KG1 (cell line): ENCODE measurements at regions not wholly inside any gene's neighbourhood (a gene's known extent, or its start where the extent isn't known, plus 50 kb on each side); places are given as distances from the start of the nearest gene placed in this dataset.

ENCODE experiments used
- DNase-seq: peaks from one replicate; lab custom pipeline; 2025; lab: John Stamatoyannopoulos, UW

- DNase-seq, result no peak
Observed at GRCh38 chr10:123409884-123410283, 255.7 kb downstream of the BUB3 start.

DNA sequence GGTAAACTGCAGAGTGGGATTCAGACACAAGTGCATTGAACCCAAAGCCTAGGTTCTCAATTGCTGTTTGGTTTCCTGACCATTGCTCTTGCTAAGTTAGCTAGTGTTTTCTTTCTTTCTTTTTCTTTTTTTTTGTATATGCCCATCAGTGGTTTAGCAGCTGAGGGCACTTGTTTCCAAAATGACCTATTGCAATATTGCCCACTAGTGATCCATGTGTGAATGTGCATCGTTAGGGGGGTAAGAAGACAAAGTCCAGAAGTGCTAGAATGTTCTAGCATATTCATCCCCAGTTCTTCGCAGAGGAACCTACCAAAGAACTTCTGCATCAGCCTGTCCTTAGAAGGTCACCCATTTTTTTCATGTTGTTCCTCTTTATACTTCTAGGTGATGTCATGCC is 252.8 kb upstream of the GPR26 start:
- no peak for DNase-seq

- DNase-seq, result no peak
Observed at GRCh38 chr10:123415523-123415922, 250.6 kb upstream of the GPR26 start.

DNA sequence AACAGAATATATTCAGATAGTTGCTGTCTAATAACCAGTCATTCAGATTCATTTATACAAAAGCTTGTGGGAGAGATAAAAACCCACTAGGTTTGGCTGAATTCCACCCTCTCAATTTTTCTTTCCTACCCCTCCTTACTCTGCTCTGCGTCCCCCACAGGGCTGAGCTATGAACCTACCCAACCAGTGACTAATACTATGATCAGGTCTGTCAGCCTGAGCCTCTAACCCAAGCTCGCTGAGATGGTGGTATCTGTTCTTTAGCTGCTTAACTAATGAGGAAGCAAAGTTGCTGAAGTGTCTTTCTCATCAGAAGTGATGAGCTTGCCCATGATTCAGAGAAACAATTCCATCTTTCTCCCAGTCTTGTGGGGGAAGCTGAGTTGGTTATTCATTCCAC is 248.7 kb upstream of the GPR26 start:
- DNase-seq, result no peak

- DNase-seq, result no peak
Observed at GRCh38 chr10:123421461-123421860, 244.7 kb upstream of the GPR26 start.

DNA sequence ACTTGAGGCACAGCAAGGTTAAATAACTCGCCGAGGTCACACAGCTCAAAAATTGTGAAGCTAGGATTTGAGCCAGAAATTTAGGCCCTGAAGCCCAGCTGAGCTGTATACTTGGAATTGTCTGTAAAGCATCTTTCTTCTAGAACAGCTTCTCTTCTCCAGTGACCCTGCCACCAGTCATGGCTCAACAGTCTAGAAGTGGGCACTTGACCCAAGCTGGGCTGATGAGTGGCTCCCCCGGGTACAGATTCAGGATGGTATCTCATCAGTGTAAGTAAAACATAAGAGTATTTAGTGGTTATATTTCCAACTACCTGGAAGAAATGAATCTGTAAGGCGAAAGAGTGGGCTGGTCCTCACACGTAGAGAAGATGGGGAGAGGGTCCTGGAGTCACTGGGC is 243.9 kb upstream of the GPR26 start:
- no peak for DNase-seq

DNA sequence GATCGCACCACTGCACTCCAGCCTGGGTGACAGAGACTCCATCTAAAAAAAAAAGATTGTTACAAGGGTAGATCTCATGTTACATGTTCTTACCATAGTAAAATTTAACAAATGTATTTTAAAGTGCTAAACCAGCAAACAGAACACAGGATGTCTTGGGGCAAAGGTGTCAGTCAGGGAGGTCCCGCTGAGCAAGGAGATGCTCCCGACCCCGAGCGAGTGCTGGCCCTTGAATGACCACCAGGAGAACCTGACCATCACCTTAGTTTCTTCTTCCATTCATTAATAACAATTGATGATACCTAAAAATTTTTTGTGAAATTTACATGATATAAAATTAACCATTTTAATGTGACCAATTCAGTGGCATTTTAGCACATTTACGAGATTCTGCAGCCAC is 241.6 kb upstream of the GPR26 start:
- no peak for DNase-seq

- no peak for DNase-seq
Observed at GRCh38 chr10:123425680-123426079, 240.5 kb upstream of the GPR26 start.

GRCh38 chr10:123427165-123427786 is 238.9 kb upstream of the GPR26 start:
- no peak for DNase-seq

DNA sequence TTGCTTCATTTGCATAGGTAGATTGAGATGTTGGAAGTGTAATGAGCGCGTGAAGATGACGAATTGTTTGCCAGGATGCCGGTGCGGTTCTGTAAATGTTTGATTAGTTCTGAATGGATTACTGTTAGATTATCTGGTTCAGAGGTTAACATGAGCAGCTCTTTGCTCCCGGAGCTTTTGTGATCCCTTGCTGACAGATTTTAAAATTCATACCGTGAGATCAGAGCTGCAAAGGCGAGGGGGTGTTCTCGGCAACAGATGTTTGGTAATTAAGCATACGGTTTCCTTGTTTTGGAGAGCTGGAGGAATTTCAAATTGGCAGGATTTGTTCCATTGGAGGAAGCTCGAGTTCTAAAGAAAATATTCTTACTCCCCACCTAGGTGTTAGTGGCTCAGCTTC is 237.8 kb upstream of the GPR26 start:
- DNase-seq, result no peak

- DNase-seq, result no peak
Observed at GRCh38 chr10:123429706-123430221, 236.4 kb upstream of the GPR26 start.

DNA sequence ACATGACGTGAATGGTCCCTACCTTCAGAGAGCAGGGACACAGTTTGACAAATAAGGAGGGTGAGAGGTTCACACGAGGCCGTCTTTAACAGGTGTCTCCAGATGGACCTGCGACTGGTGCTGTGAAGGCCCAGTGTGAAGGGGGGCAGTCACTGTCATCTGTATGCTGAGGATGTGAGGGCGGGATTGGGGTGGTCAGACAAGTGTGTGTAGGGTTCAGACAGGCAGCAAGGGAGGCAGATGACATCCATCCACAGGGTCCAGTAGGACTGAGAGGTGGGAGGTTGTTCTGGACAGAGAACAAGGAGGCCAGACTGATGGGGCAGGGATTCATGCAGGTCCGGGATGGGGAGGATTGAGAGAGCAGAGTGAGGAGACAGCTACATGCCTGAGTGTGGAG is 232.6 kb upstream of the GPR26 start:
- DNase-seq, result no peak

GRCh38 chr10:123434435-123435039 is 231.6 kb upstream of the GPR26 start:
- DNase-seq, result no peak

DNA sequence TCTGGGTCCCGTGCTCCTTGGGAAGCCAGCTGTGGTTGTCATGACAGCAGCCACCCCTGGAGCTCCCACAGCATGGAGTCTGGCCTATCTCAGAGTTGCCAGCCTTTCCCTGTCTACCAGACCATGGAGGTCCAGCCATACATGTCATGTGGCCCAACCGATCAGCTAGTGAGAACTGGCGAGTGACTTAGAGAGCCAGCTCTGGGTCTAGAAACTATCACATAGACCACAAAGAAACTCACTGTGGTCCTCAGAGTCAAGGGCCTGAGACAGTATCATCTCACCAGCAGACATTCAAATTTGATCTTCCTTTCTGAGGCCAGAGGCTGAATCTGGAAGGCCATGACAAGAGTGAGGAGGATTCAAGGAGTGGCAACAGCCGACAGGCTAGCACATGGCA is 223.3 kb upstream of the GPR26 start:
- DNase-seq, result no peak

DNA sequence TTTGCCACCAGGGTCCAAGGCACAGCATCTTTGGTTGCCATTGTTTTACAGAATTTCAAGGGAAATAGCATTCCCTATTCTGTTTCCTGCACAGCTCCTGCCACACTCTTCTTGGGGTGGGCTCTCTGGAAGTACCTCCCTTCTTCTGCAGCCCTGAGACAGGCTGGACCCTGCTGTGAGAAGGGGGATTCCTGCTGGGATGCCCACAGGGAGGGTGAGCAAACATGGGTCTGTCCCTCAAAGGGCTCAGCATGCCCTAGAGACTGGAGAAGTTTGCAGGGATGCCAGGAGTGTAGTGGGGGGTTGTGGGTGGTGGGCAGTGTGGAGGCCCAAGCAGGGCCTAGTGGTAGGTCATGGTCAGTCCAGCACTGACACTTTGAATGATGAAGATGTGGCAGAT is 222.2 kb upstream of the GPR26 start:
- DNase-seq, result no peak

- DNase-seq, result no peak
Observed at GRCh38 chr10:123445261-123445775, 220.8 kb upstream of the GPR26 start.

GRCh38 chr10:123446449-123447156 is 219.6 kb upstream of the GPR26 start:
- no peak for DNase-seq

- DNase-seq, result no peak
Observed at GRCh38 chr10:123449234-123449962, 216.8 kb upstream of the GPR26 start.

GRCh38 chr10:123450956-123451605 is 215.1 kb upstream of the GPR26 start:
- no peak for DNase-seq

DNA sequence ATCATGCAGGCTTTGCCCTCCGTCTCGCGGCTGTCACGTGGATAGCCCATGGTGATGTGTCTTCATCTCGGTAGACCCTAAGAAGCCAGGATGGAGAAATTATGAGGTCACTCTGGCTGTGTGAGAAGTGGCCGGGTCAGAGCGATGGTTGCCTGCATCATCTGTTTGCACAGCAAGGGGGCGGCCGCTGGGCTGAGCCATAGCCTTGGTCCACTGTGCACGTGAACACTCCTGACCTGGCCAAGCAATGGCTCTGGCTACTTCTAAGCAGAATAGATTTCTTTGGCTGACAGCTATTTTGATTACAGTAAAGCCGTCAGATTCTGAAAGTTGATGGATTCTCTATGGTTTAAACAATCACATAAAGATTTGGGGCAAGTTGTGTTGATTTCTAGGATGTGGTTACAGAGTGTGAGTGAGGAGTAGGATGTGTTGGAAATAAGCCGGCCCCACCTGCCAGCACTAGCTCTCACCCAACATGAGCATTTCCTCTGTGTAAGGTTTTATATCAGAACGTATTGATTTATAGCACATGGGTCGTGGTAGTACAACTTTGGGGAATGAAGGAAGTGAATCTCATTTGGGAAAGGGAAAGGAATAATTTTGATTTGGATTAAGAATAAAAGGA is 214.4 kb upstream of the GPR26 start:
- no peak for DNase-seq

DNA sequence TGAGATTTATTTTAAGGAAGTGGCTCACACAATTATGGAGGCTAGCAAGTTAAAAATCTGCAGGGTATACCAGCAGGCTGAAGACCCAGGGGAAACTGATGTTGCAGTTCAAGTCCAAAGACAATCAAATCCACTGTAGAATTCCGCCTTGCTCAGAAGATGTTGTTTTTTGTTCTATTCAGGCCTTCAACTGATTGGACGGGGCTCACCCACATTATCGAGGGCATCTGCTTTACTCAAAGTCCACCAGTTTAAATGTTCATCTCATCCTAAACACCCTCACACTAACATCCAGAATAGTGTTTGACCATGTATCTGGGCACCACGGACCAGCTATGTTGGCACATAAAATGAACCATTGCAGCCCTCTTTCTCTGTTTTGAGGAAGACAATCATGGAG is 211.2 kb upstream of the GPR26 start:
- no peak for DNase-seq
